Type B pancreatic cell (in vitro differentiated cells): ENCODE measurements at regions not wholly inside any gene's neighbourhood (a gene's known extent, or its start where the extent isn't known, plus 50 kb on each side); places are given as distances from the start of the nearest gene placed in this dataset.

Experiments
- DNase-seq: peaks from one replicate; pipeline ENCODE4 v3.0.0; 2021; ENCODE audit warnings: mixed read lengths; ENCODE audit not compliant: unreplicated experiment; ENCODE audit errors: extremely low spot score
- H3K27ac Mint-ChIP-seq: 2 replicates; pipeline ENCODE4 v1.8.0; 2021; ENCODE audit warnings: mild to moderate bottlenecking, mixed read lengths
- H3K27me3 Mint-ChIP-seq: 2 replicates; pipeline ENCODE4 v1.8.0; 2021; ENCODE audit warnings: mixed read lengths
- H3K36me3 Mint-ChIP-seq: 2 replicates; pipeline ENCODE4 v1.8.0; 2021; ENCODE audit warnings: mixed read lengths
- H3K4me1 Mint-ChIP-seq: one replicate; pipeline ENCODE4 v1.8.0; 2021; ENCODE audit warnings: mixed read lengths; ENCODE audit not compliant: unreplicated experiment
- H3K4me3 Mint-ChIP-seq: 2 replicates; pipeline ENCODE4 v1.8.0; 2021; ENCODE audit warnings: mild to moderate bottlenecking, mixed read lengths
- H3K9me3 Mint-ChIP-seq: 2 replicates; pipeline ENCODE4 v1.8.0; 2021; ENCODE audit warnings: mixed read lengths
- CTCF ChIP-seq: fragments of 200-600 bp; sonication (generic); conservative IDR thresholded peaks from 2 replicates; pipeline ENCODE4 v1.5.0; 2021; ENCODE audit warnings: antibody characterized with exemption, mild to moderate bottlenecking

- no peak for TF ChIP-seq CTCF
- no peak overlapping the region for H3K27ac Mint-ChIP-seq
- no peak for DNase-seq
- H3K9me3 Mint-ChIP-seq = peaks cover 4% of the 10 kb centered on the region
- H3K4me1 Mint-ChIP-seq = no peaks in the 10 kb centered on the region
- H3K4me3 Mint-ChIP-seq = no peak overlapping the region
- H3K36me3 Mint-ChIP-seq = no peaks in the 10 kb centered on the region
- H3K27me3 Mint-ChIP-seq = no peaks in the 10 kb centered on the region
Observed at GRCh38 chrX:26309262-26309661, 93.3 kb downstream of the MAGEB5 start.

- no peak for DNase-seq
- H3K27me3 Mint-ChIP-seq = no peaks in the 10 kb centered on the region
- H3K9me3 Mint-ChIP-seq = no peaks in the 10 kb centered on the region
- no peak overlapping the region for H3K27ac Mint-ChIP-seq
- no peaks in the 10 kb centered on the region for H3K4me1 Mint-ChIP-seq
- H3K36me3 Mint-ChIP-seq = no peaks in the 10 kb centered on the region
- no peak for TF ChIP-seq CTCF
- H3K4me3 Mint-ChIP-seq = no peak overlapping the region
Observed at GRCh38 chrX:26295425-26295824, 79.5 kb downstream of the MAGEB5 start.

- H3K9me3 Mint-ChIP-seq = no peaks in the 10 kb centered on the region
- DNase-seq = no peak
- H3K4me1 Mint-ChIP-seq = no peaks in the 10 kb centered on the region
- no peaks in the 10 kb centered on the region for H3K36me3 Mint-ChIP-seq
- H3K27ac Mint-ChIP-seq = no peak overlapping the region
- H3K27me3 Mint-ChIP-seq = no peaks in the 10 kb centered on the region
- no peak overlapping the region for H3K4me3 Mint-ChIP-seq
- TF ChIP-seq CTCF = no peak
Observed at GRCh38 chrX:26286836-26287235, 70.9 kb downstream of the MAGEB5 start.
